ENCODE measurements at regions not wholly inside any gene's neighbourhood (a gene's known extent, or its start where the extent isn't known, plus 50 kb on each side); places are given as distances from the start of the nearest gene placed in this dataset.

GRCh38 chr2:48183991-48184390 lies 130.5 kb upstream of the FOXN2 start:
- H3K4me1 ChIP-seq, result no peaks in the 10 kb centered on the region
- H3K36me3 ChIP-seq, result no peaks in the 10 kb centered on the region
- in situ Hi-C loops (cut with MboI; ENCODE audit: low pct_ligation_motif_present in 1 of 4, low pct_unique_long_range_greater_than_20kb in 1 of 4, low sequenced_read_pairs in 3 of 4) (no loop called here), intact Hi-C loops (cut with DNase I; ENCODE audit: low total_unique reads) (no loop called here)
- no peak overlapping the region for H3K4me3 ChIP-seq
- TF ChIP-seq CTCF (IDR thresholded peaks at IDR 0.05) (no peak), POLR2A (IDR thresholded peaks at IDR 0.05) (no peak), POLR2AphosphoS5 (IDR thresholded peaks at IDR 0.05) (no peak), EP300 (IDR thresholded peaks at IDR 0.05; ENCODE audit: low read depth) (no peak)
- H3K27me3 ChIP-seq, result no peaks in the 10 kb centered on the region
- no peaks in the 10 kb centered on the region for H3K9me3 ChIP-seq
- DNase-seq, result no peak
- no peak overlapping the region for H3K27ac ChIP-seq

GRCh38 chr2:48187503-48187902 lies 127.0 kb upstream of the FOXN2 start:
- WGBS, 2 donors (ENCODE audit: low coverage in 1 of 2), result 100% methylated on average over 1 of the region's 1 CpG
- no peak for DNase-seq
- no peak for TF ChIP-seq EP300 (IDR thresholded peaks at IDR 0.05; ENCODE audit: low read depth)
- TF ChIP-seq CTCF (IDR thresholded peaks at IDR 0.05), result no peak
- no peak for TF ChIP-seq POLR2A (IDR thresholded peaks at IDR 0.05)
- TF ChIP-seq POLR2AphosphoS5 (IDR thresholded peaks at IDR 0.05), result no peak
- no peaks in the 10 kb centered on the region for H3K27me3 ChIP-seq
- in situ Hi-C loops (cut with MboI; ENCODE audit: low pct_ligation_motif_present in 1 of 4, low pct_unique_long_range_greater_than_20kb in 1 of 4, low sequenced_read_pairs in 3 of 4), result no loop called here
- H3K27ac ChIP-seq, result no peak overlapping the region
- no peak overlapping the region for H3K4me3 ChIP-seq
- H3K9me3 ChIP-seq, result no peaks in the 10 kb centered on the region
- intact Hi-C loops (cut with DNase I; ENCODE audit: low total_unique reads), result no loop called here
- no peaks in the 10 kb centered on the region for H3K4me1 ChIP-seq
- H3K36me3 ChIP-seq, result no peaks in the 10 kb centered on the region

- 76 to 78% methylated on average over 4 of the region's 4 CpGs for WGBS, 2 donors (ENCODE audit: low coverage in 1 of 2)
- in situ Hi-C loops (cut with MboI; ENCODE audit: low pct_ligation_motif_present in 1 of 4, low pct_unique_long_range_greater_than_20kb in 1 of 4, low sequenced_read_pairs in 3 of 4), result no loop called here
- intact Hi-C loops (cut with DNase I; ENCODE audit: low total_unique reads), result no loop called here
Observed at GRCh38 chr2:48189552-48190228, 124.8 kb upstream of the FOXN2 start.

GRCh38 chr2:48190230-48190629 lies 124.3 kb upstream of the FOXN2 start:
- WGBS, 2 donors (ENCODE audit: low coverage in 1 of 2), result 94 to 97% methylated on average over 2 of the region's 2 CpGs
- Histone ChIP-seq H3K27me3 (no peaks in the 10 kb centered on the region), H3K4me3 (no peak overlapping the region), H3K36me3 (no peaks in the 10 kb centered on the region), H3K9me3 (no peaks in the 10 kb centered on the region), H3K4me1 (no peaks in the 10 kb centered on the region), H3K27ac (no peak overlapping the region)
- no peak for DNase-seq
- TF ChIP-seq CTCF (IDR thresholded peaks at IDR 0.05) (no peak), EP300 (IDR thresholded peaks at IDR 0.05; ENCODE audit: low read depth) (no peak)
- in situ Hi-C loops (cut with MboI; ENCODE audit: low pct_ligation_motif_present in 1 of 4, low pct_unique_long_range_greater_than_20kb in 1 of 4, low sequenced_read_pairs in 3 of 4) (no loop called here), intact Hi-C loops (cut with DNase I; ENCODE audit: low total_unique reads) (no loop called here)

More at GRCh38 chr2:48189552-48190228, 124.8 kb upstream of the FOXN2 start:
- no peak overlapping the region for H3K4me3 ChIP-seq
- H3K36me3 ChIP-seq, result no peaks in the 10 kb centered on the region
- no peak overlapping the region for H3K27ac ChIP-seq
- H3K9me3 ChIP-seq, result no peaks in the 10 kb centered on the region
- no peaks in the 10 kb centered on the region for H3K27me3 ChIP-seq
- H3K4me1 ChIP-seq, result no peaks in the 10 kb centered on the region
- peak; percentile 10 for DNase-seq
- TF ChIP-seq EP300 (IDR thresholded peaks at IDR 0.05; ENCODE audit: low read depth) (no peak), POLR2AphosphoS5 (IDR thresholded peaks at IDR 0.05) (no peak), CTCF (IDR thresholded peaks at IDR 0.05) (no peak), POLR2A (IDR thresholded peaks at IDR 0.05) (no peak)
